Karpas-422 (cell line): ENCODE measurements at regions not wholly inside any gene's neighbourhood (a gene's known extent, or its start where the extent isn't known, plus 50 kb on each side); places are given as distances from the start of the nearest gene placed in this dataset.
"Not testable (repeated sequence)": the region's sequence is repeated elsewhere in the genome, so short reads cannot be mapped to it uniquely, and the experiment has no call there.

Experiments used
- DNase-seq: peaks from one replicate; pipeline ENCODE4 v3.0.0-alpha.2; 2015
- H2AFZ ChIP-seq: fragments of 200-600 bp; sonication (generic); 2 replicates; pipeline ENCODE4 v1.6.1; 2014; ENCODE audit warnings: antibody characterized with exemption, low read length, mixed read lengths
- H3K27ac ChIP-seq: fragments of 200-600 bp; sonication (generic); 2 replicates; pipeline ENCODE4 v1.5.1; 2014; ENCODE audit warnings: mild to moderate bottlenecking, low read length, moderate library complexity
- H3K27me3 ChIP-seq: fragments of 200-600 bp; sonication (generic); 2 replicates; pipeline ENCODE4 v1.6.1; 2014; ENCODE audit warnings: low read length, mixed read lengths
- H3K36me3 ChIP-seq: fragments of 200-600 bp; sonication (generic); 2 replicates; pipeline ENCODE4 v1.6.1; 2014; ENCODE audit warnings: low read length, mixed read lengths; ENCODE audit not compliant: insufficient read depth
- H3K4me1 ChIP-seq: fragments of 200-600 bp; sonication (generic); 2 replicates; pipeline ENCODE4 v1.6.1; 2014; ENCODE audit warnings: mild to moderate bottlenecking, low read length, mixed read lengths
- H3K4me2 ChIP-seq: fragments of 200-600 bp; sonication (generic); 2 replicates; pipeline ENCODE4 v1.6.1; 2014; ENCODE audit warnings: low read length, low read depth, mild to moderate bottlenecking; ENCODE audit not compliant: poor library complexity, severe bottlenecking
- H3K4me3 ChIP-seq: fragments of 200-600 bp; sonication (generic); 2 replicates; pipeline ENCODE4 v1.5.1; 2014; ENCODE audit warnings: mild to moderate bottlenecking, antibody characterized with exemption, low read length, mixed read lengths
- H3K79me2 ChIP-seq: fragments of 200-600 bp; sonication (generic); 2 replicates; pipeline ENCODE4 v1.6.1; 2014; ENCODE audit warnings: mild to moderate bottlenecking, low read length, mixed read lengths
- H3K9ac ChIP-seq: fragments of 200-600 bp; sonication (generic); 2 replicates; pipeline ENCODE4 v1.6.0; 2014; ENCODE audit warnings: low read length
- H3K9me2 ChIP-seq: fragments of 200-600 bp; sonication (generic), shearing (Covaris generic); replicated peaks from 2 replicates; pipeline ENCODE4 v1.6.0; 2014; ENCODE audit warnings: mild to moderate bottlenecking, low read length, moderate library complexity; ENCODE audit not compliant: insufficient read depth
- H3K9me3 ChIP-seq: fragments of 300-700, 200-600 bp; sonication (generic); 2 replicates; pipeline ENCODE4 v1.6.1; 2014; ENCODE audit warnings: low read length, mixed read lengths
- H4K20me1 ChIP-seq: fragments of 200-600 bp; sonication (generic); 2 replicates; pipeline ENCODE4 v1.6.1; 2014; ENCODE audit warnings: mild to moderate bottlenecking, antibody characterized with exemption, low read length, low read depth; ENCODE audit not compliant: insufficient read depth

DNA sequence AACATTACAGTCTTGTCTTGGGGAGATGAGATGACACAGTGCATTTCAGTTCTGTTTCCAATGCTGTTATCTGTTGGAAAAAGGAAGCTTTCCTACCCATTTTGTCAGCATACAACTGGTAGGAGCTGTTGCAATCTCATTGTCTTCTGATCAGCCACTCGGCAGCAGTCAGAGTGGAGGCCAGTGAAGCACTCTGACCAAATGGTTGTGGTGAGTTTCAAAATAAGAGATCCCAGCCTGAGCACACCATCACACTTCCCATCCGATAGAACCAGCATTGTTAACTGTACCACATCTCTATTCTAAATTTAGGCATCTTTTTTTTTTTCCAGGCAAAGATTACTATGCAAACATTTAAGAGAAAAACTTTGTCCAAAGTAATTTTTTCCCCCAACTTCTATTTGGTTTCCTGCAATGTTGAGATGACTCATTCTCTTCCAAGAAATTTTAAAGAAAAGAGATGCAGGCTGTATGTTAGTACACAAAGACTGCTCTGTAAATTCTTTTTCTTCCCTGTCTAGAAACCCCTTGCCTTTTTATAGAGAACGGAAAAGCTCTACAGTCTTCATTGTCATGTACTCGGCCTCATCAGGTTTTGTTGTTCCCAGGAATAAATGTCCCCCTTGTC lies 90.0 kb upstream of the IKBKE start:
- DNase-seq, H3K9me2 ChIP-seq, H3K9ac ChIP-seq, H3K9me3 ChIP-seq, H4K20me1 ChIP-seq, H3K36me3 ChIP-seq, H3K27ac ChIP-seq, H3K27me3 ChIP-seq, H3K4me3 ChIP-seq, H3K4me2 ChIP-seq, H3K79me2 ChIP-seq, H2AFZ ChIP-seq, H3K4me1 ChIP-seq: not testable (repeated sequence)

DNA sequence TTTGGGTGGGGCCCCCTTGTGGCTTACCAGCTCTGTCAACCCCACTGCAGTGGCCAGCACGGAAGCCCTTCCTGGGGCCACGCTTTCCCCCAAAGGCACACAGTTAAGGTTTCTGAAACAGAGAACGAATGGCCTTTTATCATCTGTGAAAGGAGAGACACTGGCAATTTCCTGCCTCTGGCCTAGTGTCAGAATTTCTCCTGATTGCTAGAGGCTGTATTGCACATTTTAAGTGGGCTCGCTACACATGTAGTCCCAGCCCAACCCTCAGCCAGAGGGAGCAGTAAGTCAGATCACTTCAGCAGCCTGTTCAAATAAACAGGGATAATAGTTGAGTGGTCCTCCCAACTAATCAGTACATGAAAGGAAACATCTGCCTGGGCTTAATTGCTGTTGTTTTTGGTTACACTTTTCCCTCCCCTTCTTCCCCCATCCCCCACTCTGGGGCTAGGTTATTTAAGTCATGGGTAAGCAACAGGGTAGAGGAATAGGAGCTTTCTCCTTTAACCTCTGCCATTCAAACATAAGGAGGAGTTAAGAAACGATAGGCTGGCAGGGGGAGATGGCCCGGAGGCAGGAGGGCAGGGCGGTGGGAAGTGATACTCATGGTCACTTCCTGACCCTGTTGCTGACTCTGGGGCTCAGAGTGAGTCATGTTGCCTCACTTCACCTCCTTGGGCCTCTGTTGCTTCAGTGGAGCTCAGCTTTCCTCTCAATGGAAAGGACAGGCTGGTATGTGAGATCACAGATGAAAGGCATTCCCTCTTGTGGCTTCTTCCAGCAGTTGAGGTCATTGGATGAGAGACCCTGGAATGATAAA lies 89.3 kb upstream of the IKBKE start:
- H3K9me2 ChIP-seq, H3K27ac ChIP-seq, H3K4me2 ChIP-seq, H3K79me2 ChIP-seq, H4K20me1 ChIP-seq, H3K27me3 ChIP-seq, H3K9ac ChIP-seq, H2AFZ ChIP-seq, H3K4me3 ChIP-seq, H3K36me3 ChIP-seq, DNase-seq, H3K9me3 ChIP-seq, H3K4me1 ChIP-seq: not testable (repeated sequence)

DNA sequence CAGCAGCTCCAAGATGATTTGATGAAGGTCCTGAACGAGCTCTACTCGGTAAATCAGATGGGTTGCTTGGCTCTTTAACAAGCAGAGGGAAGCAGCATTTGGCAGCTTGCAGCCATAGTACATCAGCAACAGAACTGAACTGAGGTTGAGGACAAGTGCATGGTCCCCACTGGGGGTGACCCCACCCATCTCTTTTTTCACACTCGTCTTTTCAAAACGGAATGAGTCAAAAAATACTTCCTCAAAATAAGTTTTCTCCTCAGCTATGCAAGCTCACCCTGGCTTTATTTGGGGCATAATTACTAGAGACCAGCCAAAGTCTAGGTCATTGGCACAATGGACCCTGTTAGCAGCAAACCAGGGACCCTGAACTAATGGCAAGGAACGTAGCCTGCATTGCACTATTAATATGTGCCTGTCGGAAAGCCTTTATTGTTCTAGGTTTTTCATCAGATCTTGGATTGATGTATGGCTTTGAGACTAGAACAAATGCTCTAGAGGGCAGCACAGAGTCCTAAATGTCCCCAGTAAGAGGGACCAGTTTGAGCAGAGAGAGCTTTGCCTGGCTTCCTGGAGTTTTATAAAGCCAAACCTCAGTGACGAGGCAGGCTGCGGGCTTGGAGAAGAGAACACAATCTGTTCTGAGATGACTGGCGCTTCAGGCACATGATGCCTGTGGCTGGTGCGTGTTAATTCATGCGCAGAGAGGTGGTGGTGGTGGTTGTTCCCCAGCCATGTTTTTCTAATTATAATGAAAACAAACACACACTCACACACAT lies 86.1 kb upstream of the IKBKE start:
- not testable (repeated sequence) for H3K9me2 ChIP-seq, H3K9ac ChIP-seq, H3K79me2 ChIP-seq, H4K20me1 ChIP-seq, H3K4me3 ChIP-seq, H3K27ac ChIP-seq, H3K4me1 ChIP-seq, H3K36me3 ChIP-seq, H3K9me3 ChIP-seq, H3K4me2 ChIP-seq, H2AFZ ChIP-seq, H3K27me3 ChIP-seq
- peak; percentile 46 for DNase-seq

DNA sequence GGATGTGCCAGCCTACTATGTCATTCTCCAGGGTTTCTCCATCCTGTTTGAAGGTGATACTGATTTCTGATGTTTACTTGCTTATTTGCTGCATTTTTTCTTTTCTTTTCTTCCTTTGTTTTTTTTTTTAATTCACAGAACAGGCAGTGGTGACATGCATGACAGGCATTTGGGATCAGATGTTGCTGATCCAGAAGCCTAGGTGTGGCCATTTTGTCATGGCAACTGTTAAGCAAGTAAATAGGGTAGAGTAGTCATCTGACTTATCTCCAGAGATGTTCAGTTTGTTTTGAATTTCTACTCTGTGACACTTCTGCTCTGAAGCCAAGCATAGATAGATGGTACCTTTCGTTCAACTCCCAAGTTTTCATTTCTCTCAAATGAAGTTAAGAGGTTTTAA lies 85.4 kb upstream of the IKBKE start:
- H2AFZ ChIP-seq, DNase-seq, H3K27ac ChIP-seq, H3K9me2 ChIP-seq, H3K4me2 ChIP-seq, H3K9me3 ChIP-seq, H3K4me3 ChIP-seq, H3K9ac ChIP-seq, H3K79me2 ChIP-seq, H4K20me1 ChIP-seq, H3K4me1 ChIP-seq, H3K27me3 ChIP-seq, H3K36me3 ChIP-seq: not testable (repeated sequence)

DNA sequence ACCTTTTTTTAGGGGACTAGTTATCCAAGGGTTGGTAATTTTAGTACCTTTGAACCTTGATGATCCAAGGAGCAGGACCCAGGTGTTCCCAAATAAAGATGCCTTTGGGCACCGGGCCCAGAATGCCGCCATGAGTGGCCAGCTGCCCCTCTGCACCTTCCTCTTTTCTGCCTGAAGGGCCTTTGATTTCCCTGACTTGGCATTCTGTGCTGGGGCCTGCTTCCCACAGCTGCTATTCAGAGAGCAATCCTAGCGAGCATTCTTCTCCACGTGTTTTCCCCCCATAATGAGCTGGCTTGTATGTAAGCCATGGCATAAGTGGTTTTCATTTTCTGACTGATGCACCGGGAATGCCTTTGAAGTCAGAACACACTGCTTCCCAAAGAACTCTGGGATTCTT lies 82.6 kb upstream of the IKBKE start:
- H3K4me1 ChIP-seq, DNase-seq, H3K27ac ChIP-seq, H3K4me3 ChIP-seq, H4K20me1 ChIP-seq, H3K27me3 ChIP-seq, H3K79me2 ChIP-seq, H2AFZ ChIP-seq, H3K9me2 ChIP-seq, H3K9me3 ChIP-seq, H3K4me2 ChIP-seq, H3K36me3 ChIP-seq, H3K9ac ChIP-seq: not testable (repeated sequence)

DNA sequence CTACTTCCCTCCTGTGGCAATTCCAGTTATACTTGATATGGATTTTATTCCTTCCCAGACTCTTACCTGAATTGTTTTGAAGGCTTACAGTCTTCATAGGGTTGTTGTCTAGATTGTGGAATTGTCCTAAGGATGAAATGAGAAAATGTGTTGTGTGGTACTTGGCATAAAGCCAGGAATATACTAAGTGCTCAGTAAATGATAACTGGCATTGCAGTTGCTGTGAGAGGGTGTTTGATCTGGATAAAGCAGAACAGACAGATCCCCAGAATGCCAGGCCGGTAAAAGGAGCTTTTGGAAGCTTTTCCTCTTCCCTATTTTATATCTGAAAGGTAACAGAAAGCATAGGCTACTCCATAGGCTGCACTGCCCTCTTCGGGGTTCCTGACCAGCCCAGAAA lies 78.4 kb upstream of the IKBKE start:
- H3K4me3 ChIP-seq, H3K9me2 ChIP-seq, H4K20me1 ChIP-seq, H3K4me1 ChIP-seq, DNase-seq, H3K4me2 ChIP-seq, H3K9me3 ChIP-seq, H2AFZ ChIP-seq, H3K27me3 ChIP-seq, H3K9ac ChIP-seq, H3K27ac ChIP-seq, H3K36me3 ChIP-seq, H3K79me2 ChIP-seq: not testable (repeated sequence)

DNA sequence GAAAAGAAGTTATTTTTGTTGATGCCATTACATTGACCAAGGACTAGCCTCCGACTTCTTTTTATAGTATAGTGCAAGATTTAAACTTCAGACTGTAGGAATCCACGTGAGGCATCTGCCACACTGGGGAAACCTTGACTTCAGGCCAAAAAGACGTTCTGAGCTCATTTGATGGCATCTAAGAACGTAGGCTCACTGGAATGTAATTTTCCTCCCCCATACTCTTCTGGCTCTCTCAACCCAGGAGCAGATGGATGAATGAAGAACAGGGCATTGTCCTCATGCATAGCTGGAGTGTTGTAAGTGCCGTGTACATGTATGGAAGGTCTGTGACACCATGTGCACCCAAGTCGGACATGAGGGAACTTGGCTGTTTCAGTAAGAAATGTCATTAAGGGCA lies 72.8 kb upstream of the IKBKE start:
- H3K27ac ChIP-seq, H3K79me2 ChIP-seq, H3K9me3 ChIP-seq, H3K27me3 ChIP-seq, H3K9me2 ChIP-seq, H3K9ac ChIP-seq, H4K20me1 ChIP-seq, H3K36me3 ChIP-seq, DNase-seq, H3K4me2 ChIP-seq, H3K4me1 ChIP-seq, H2AFZ ChIP-seq, H3K4me3 ChIP-seq: not testable (repeated sequence)

DNA sequence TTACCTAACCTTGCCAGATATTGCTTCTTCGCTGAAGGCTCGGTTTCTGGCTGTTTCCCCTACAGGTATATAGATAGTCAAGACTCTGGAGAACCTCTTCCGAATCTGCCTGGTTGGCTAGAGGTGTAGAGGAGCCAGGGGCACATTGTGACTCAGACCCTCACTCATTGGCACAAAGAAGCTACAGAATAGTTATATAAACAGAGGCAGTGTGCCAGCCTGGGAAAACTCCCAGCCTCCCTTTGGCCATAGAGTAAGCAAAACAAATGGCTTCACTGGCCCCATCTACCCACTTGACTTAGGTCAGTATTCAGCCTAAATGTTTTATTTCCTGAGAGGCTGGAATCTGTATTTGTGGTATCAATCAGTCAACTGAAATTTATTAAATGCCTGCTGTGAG lies 72.0 kb upstream of the IKBKE start:
- H3K9me3 ChIP-seq, H3K9me2 ChIP-seq, H3K36me3 ChIP-seq, H3K27me3 ChIP-seq, H3K4me3 ChIP-seq, H2AFZ ChIP-seq, H4K20me1 ChIP-seq, H3K4me1 ChIP-seq, DNase-seq, H3K27ac ChIP-seq, H3K4me2 ChIP-seq, H3K9ac ChIP-seq, H3K79me2 ChIP-seq: not testable (repeated sequence)
